B cell (primary cell): ENCODE measurements at regions not wholly inside any gene's neighbourhood (a gene's known extent, or its start where the extent isn't known, plus 50 kb on each side); places are given as distances from the start of the nearest gene placed in this dataset.

Experiments used
- ATAC-seq: fragments of 200-7000 bp; cut with Tn5 transposase; one replicate; pipeline ENCODE4 v1.10.0; 2021; ENCODE audit warnings: low read depth, mild to moderate bottlenecking, moderate number of reproducible peaks, moderate library complexity
- CTCF ChIA-PET: fragments of 350-600 bp; sonication (Branson Sonifier 250); formaldehyde crosslinking; loops from one replicate; lab custom pipeline; 2021; ENCODE audit warnings: antibody characterized with exemption, inconsistent platforms; lab: Charles Lee
- POLR2A ChIA-PET: fragments of 350-600 bp; sonication (Branson Sonifier 250); formaldehyde crosslinking; loops from one replicate; lab custom pipeline; 2021; ENCODE audit warnings: antibody characterized with exemption; lab: Charles Lee
- DNase-seq: peaks from one replicate; pipeline ENCODE4 v3.0.0; 2013
- H2AFZ ChIP-seq: 2 replicates; pipeline ENCODE4 v1.6.1; 2012; ENCODE audit warnings: mild to moderate bottlenecking, low read depth, low read length; ENCODE audit not compliant: insufficient read depth, poor library complexity, severe bottlenecking
- H3K27ac ChIP-seq, 2 donors: 1 replicate in 1 of 2; 2 replicates in 1 of 2; pipeline ENCODE4 v1.5.1; 2012 to 2013; ENCODE audit warnings: low read length in 2 of 2, mild to moderate bottlenecking in 2 of 2, moderate library complexity in 1 of 2
- H3K27me3 ChIP-seq, 4 experiments: fragments of 200-600 bp in 1 of 4; sonication (generic) in 1 of 4; replicated peaks in 1 of 4; 1 replicate in 2 of 4; 2 replicates in 2 of 4; pipeline versions ENCODE4 v1.6.1 to v1.7.0; 2013 to 2016; ENCODE audit warnings: low read length in 3 of 4, mild to moderate bottlenecking in 2 of 4, mixed read lengths in 1 of 4, moderate library complexity in 1 of 4; ENCODE audit not compliant: insufficient read depth in 4 of 4, control insufficient read depth in 3 of 4; ENCODE audit errors: control extremely low read depth in 1 of 4
- H3K36me3 ChIP-seq, 2 experiments: replicated peaks in 1 of 2; 1 replicate in 1 of 2; 2 replicates in 1 of 2; pipeline versions ENCODE4 v1.6.1 to v1.7.1; 2013; ENCODE audit warnings: low read length in 1 of 2; ENCODE audit not compliant: insufficient read depth in 2 of 2, control insufficient read depth in 1 of 2; ENCODE audit errors: control extremely low read depth in 1 of 2, extremely low read depth in 1 of 2
- H3K4me1 ChIP-seq, 2 donors: fragments of 200-600 bp in 1 of 2; sonication (generic) in 1 of 2; 1 replicate in 1 of 2; 2 replicates in 1 of 2; pipeline versions ENCODE4 v1.5.1 to v1.6.1; 2013 to 2017; ENCODE audit warnings: low read length in 2 of 2; ENCODE audit not compliant: control insufficient read depth in 2 of 2, insufficient read depth in 2 of 2
- H3K4me2 ChIP-seq: replicated peaks from 2 replicates; pipeline ENCODE3; 2012; ENCODE audit warnings: mild to moderate bottlenecking, low read depth, low read length; ENCODE audit not compliant: poor library complexity, severe bottlenecking
- H3K4me3 ChIP-seq, 5 experiments: fragments of 200-600 bp in 1 of 5; sonication (generic) in 1 of 5; 1 replicate in 3 of 5; 2 replicates in 2 of 5; pipeline versions ENCODE4 v1.5.1 to v1.7.0; 2011 to 2016; ENCODE audit warnings: low read length in 4 of 5, mild to moderate bottlenecking in 4 of 5, low read depth in 2 of 5, control low read depth in 1 of 5, moderate library complexity in 1 of 5; ENCODE audit not compliant: insufficient read depth in 1 of 5; ENCODE audit errors: control extremely low read depth in 1 of 5, extremely low read depth in 1 of 5
- H3K79me2 ChIP-seq: fragments of 200-600 bp; sonication (generic); one replicate; pipeline ENCODE4 v1.6.0; 2016; ENCODE audit warnings: low read length; ENCODE audit not compliant: control insufficient read depth, insufficient read depth
- H3K9ac ChIP-seq: fragments of 200-600 bp; sonication (generic); 2 replicates; pipeline ENCODE4 v1.6.1; 2017; ENCODE audit warnings: mild to moderate bottlenecking, low read length, moderate library complexity
- H3K9me3 ChIP-seq, 3 donors: one replicate each; pipeline versions ENCODE4 v1.6.1 to v1.7.1; 2013; ENCODE audit warnings: low read length in 2 of 3; ENCODE audit not compliant: control insufficient read depth in 2 of 3, insufficient read depth in 1 of 3; ENCODE audit errors: control extremely low read depth in 1 of 3
- H4K20me1 ChIP-seq: 2 replicates; pipeline ENCODE4 v1.6.0; 2012; ENCODE audit warnings: mild to moderate bottlenecking, low read length; ENCODE audit not compliant: insufficient read depth, control insufficient read depth, poor library complexity, severe bottlenecking
- H3K27ac Mint-ChIP-seq: one replicate; pipeline ENCODE4 v1.8.0; 2021; ENCODE audit warnings: mixed read lengths
- H3K27me3 Mint-ChIP-seq: one replicate; pipeline ENCODE4 v1.8.0; 2021; ENCODE audit warnings: mixed read lengths
- H3K4me1 Mint-ChIP-seq: one replicate; pipeline ENCODE4 v1.8.0; 2021; ENCODE audit warnings: mixed read lengths
- H3K4me3 Mint-ChIP-seq: one replicate; pipeline ENCODE4 v1.8.0; 2021; ENCODE audit warnings: mixed read lengths
- H3K9me3 Mint-ChIP-seq: one replicate; pipeline ENCODE4 v1.8.0; 2022; ENCODE audit warnings: mixed read lengths; ENCODE audit not compliant: insufficient read depth
- CTCF ChIP-seq: fragments of 200-600 bp; IDR thresholded peaks from one replicate; pipeline ENCODE4 v1.8.0; 2022; ENCODE audit warnings: antibody characterized with exemption, mild to moderate bottlenecking
- EZH2 ChIP-seq: IDR thresholded peaks from 2 replicates; pipeline ENCODE4 v1.6.1; 2012; ENCODE audit warnings: borderline replicate concordance, low read depth, mild to moderate bottlenecking, moderate library complexity, low read length; ENCODE audit not compliant: insufficient read depth, poor library complexity, severe bottlenecking
- WGBS: methylation state at CpG from one replicate; pipeline ENCODE4 v1.1.5; 2013; ENCODE audit warnings: missing lambda C conversion rate; ENCODE audit not compliant: insufficient coverage; 5-methylcytosine and 5-hydroxymethylcytosine counted together
- intact Hi-C: fragments of 100-400 bp; cut with micrococcal nuclease; formaldehyde crosslinking; loops from one replicate; pipeline ENCODE4 v1.10.0; 2022

DNA sequence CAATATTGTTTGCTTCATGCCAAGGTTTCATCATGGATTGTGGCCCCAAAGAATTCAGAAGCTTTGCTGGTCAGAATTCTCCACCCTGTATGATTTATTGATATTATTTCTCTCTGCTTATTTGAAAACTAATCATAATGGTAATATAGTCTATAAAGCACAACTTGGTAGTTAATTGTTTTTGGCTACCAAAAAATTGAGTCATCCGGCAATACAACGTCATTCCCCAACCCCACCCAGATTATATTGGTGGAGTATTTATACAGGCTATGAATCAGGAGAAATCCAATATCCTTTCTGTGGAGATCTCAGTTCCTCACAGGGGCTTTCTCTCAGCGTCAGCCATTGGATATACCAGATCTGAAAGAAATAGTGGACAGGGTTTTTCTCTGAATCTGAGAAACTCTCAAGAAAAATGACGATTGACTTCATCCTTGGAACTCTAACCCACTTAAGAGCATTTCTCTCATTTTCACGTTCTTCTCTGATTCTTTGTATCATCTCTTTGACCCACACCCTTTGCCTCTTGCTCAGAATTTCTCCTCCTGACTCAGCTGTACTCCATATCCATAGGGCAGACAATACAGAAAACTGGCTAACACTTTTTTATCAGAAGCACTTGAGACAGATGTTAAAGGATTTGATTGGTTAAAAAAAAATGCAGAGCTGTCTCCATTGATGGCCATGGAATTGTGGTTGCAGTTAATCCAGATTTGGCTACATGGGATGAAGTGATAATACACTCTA, 1055.8 kb upstream of the CADM2 start:
- TF ChIP-seq EZH2 (no peak), CTCF (no peak)
- Mint-ChIP-seq H3K9me3 (peaks cover 2% of the 10 kb centered on the region), H3K4me1 (no peaks in the 10 kb centered on the region), H3K4me3 (no peak overlapping the region), H3K27me3 (no peaks in the 10 kb centered on the region), H3K27ac (no peak overlapping the region)
- CTCF ChIA-PET = no interaction called here
- POLR2A ChIA-PET = no interaction called here
- no peak overlapping the region for H2AFZ ChIP-seq
- no peaks in the 10 kb centered on the region for H3K79me2 ChIP-seq
- intact Hi-C loops = no loop called here
- no peaks in the 10 kb centered on the region for H3K27me3 ChIP-seq
- WGBS = 83% methylated on average over 3 of the region's 5 CpGs
- H3K4me1 ChIP-seq = no peaks in the 10 kb centered on the region
- no peak overlapping the region for H3K4me3 ChIP-seq
- H3K9ac ChIP-seq = no peak overlapping the region
- ATAC-seq (no peak), DNase-seq (no peak)
- no peak overlapping the region for H3K27ac ChIP-seq
- no peaks in the 10 kb centered on the region for H4K20me1 ChIP-seq
- no peak overlapping the region for H3K4me2 ChIP-seq
- no peaks in the 10 kb centered on the region for H3K36me3 ChIP-seq
- peaks cover 0 to 1% (median 0%) of the 10 kb centered on the region in 3 donors for H3K9me3 ChIP-seq

DNA sequence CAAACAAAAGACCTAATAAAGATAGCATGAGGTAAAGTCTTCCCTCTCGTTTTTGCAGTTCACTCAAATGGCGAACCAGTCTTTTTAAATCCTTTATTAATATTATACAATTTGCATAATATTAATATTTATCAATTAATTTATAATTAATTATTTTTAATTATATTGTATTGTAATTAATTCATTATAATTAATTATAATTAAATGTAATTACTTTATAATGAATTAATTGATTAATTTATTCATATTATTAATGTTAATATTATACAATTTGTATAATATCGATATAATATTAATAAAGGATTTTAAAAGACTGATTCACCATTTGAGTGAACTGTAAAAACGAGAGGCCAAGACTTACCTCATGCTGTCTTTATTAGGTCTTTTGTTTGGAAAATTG, 1045.4 kb upstream of the CADM2 start:
- no peak overlapping the region for H3K4me3 Mint-ChIP-seq
- no peak overlapping the region for H3K4me3 ChIP-seq
- H3K27me3 ChIP-seq = no peaks in the 10 kb centered on the region
- no peaks in the 10 kb centered on the region for H4K20me1 ChIP-seq
- peaks cover 2% of the 10 kb centered on the region for H3K9me3 Mint-ChIP-seq
- intact Hi-C loops = no loop called here
- H3K4me2 ChIP-seq = no peak overlapping the region
- ChIA-PET POLR2A (no interaction called here), CTCF (no interaction called here)
- H3K36me3 ChIP-seq = no peaks in the 10 kb centered on the region
- no peak overlapping the region for H3K27ac Mint-ChIP-seq
- H2AFZ ChIP-seq = no peak overlapping the region
- H3K79me2 ChIP-seq = no peaks in the 10 kb centered on the region
- no CpG with 5 or more reads among the region's 4 CpGs for WGBS
- no peak overlapping the region for H3K9ac ChIP-seq
- TF ChIP-seq EZH2 = no peak
- TF ChIP-seq CTCF = no peak
- DNase-seq (no peak), ATAC-seq (no peak)
- H3K27me3 Mint-ChIP-seq = no peaks in the 10 kb centered on the region
- no peaks in the 10 kb centered on the region for H3K4me1 Mint-ChIP-seq
- peaks cover 0 to 5% (median 0%) of the 10 kb centered on the region in 3 donors for H3K9me3 ChIP-seq
- no peak overlapping the region for H3K27ac ChIP-seq
- H3K4me1 ChIP-seq = no peaks in the 10 kb centered on the region
